ENCODE measurements at regions not wholly inside any gene's neighbourhood (a gene's known extent, or its start where the extent isn't known, plus 50 kb on each side); places are given as distances from the start of the nearest gene placed in this dataset.

GRCh38 chr13:22696433-22696832 is 484.3 kb upstream of the SGCG start:
- Histone ChIP-seq H3K36me3 (ENCODE audit: low read depth) (no peaks in the 10 kb centered on the region), H3K4me1 (ENCODE audit: insufficient read depth, poor library complexity, severe bottlenecking) (no peaks in the 10 kb centered on the region), H3K27me3 (ENCODE audit: insufficient read depth, poor library complexity, severe bottlenecking) (no peaks in the 10 kb centered on the region), H3K27ac (ENCODE audit: poor library complexity, severe bottlenecking) (no peak overlapping the region), H3K4me3 (ENCODE audit: severe bottlenecking) (no peak overlapping the region), H3K9me3 (ENCODE audit: severe bottlenecking) (peaks cover 2% of the 10 kb centered on the region)
- TF ChIP-seq, protein P1, sequence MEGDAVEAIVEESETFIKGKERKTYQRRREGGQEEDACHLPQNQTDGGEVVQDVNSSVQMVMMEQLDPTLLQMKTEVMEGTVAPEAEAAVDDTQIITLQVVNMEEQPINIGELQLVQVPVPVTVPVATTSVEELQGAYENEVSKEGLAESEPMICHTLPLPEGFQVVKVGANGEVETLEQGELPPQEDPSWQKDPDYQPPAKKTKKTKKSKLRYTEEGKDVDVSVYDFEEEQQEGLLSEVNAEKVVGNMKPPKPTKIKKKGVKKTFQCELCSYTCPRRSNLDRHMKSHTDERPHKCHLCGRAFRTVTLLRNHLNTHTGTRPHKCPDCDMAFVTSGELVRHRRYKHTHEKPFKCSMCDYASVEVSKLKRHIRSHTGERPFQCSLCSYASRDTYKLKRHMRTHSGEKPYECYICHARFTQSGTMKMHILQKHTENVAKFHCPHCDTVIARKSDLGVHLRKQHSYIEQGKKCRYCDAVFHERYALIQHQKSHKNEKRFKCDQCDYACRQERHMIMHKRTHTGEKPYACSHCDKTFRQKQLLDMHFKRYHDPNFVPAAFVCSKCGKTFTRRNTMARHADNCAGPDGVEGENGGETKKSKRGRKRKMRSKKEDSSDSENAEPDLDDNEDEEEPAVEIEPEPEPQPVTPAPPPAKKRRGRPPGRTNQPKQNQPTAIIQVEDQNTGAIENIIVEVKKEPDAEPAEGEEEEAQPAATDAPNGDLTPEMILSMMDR (IDR thresholded peaks at IDR 0.05; ENCODE audit: poor library complexity, severe bottlenecking), result no peak
- ATAC-seq (ENCODE audit: low read depth) (no peak), DNase-seq (ENCODE audit: low spot score) (no peak)

GRCh38 chr13:22698467-22698866 is 482.3 kb upstream of the SGCG start:
- H3K27me3 ChIP-seq (ENCODE audit: insufficient read depth, poor library complexity, severe bottlenecking), result no peaks in the 10 kb centered on the region
- ATAC-seq (ENCODE audit: low read depth), result no peak
- no peaks in the 10 kb centered on the region for H3K36me3 ChIP-seq (ENCODE audit: low read depth)
- no peak overlapping the region for H3K27ac ChIP-seq (ENCODE audit: poor library complexity, severe bottlenecking)
- no peak overlapping the region for H3K4me3 ChIP-seq (ENCODE audit: severe bottlenecking)
- TF ChIP-seq, protein P1 (IDR thresholded peaks at IDR 0.05; ENCODE audit: poor library complexity, severe bottlenecking), result no peak
- H3K4me1 ChIP-seq (ENCODE audit: insufficient read depth, poor library complexity, severe bottlenecking), result no peaks in the 10 kb centered on the region
- DNase-seq (ENCODE audit: low spot score), result no peak
- peaks cover 2% of the 10 kb centered on the region for H3K9me3 ChIP-seq (ENCODE audit: severe bottlenecking)

DNA sequence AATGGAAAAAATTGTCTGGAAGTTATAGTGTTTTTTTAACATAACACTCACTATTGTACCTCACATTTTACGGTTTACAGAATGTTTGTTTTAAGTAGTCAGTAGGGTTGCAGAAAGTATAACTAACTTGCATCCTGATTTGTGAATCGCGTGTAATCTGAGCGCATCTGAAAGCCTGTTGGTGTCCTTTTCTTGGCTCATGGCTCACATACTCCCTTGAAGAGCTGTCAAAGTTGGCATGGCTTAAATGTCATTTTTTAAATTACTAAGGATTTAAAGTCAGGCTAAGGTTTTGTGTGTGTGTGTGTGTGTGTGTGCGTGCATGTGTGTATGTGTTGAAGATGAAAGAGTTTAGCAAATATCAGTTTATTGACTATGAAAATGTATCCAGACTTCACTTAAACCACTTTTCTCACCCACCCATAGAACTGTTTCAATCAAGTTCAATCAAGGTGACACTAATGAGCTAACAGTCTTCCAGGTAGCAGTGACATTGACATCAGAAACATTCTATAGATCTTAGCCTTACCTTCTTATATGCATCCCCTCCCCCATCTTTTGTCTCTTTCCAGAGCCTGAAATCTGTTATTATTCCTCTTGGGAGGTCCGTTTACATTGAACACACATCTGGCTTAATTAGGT is 480.4 kb upstream of the SGCG start:
- no peak overlapping the region for H3K4me3 ChIP-seq (ENCODE audit: severe bottlenecking)
- no peaks in the 10 kb centered on the region for H3K36me3 ChIP-seq (ENCODE audit: low read depth)
- H3K9me3 ChIP-seq (ENCODE audit: severe bottlenecking), result no peaks in the 10 kb centered on the region
- DNase-seq (ENCODE audit: low spot score), result no peak
- no peak overlapping the region for H3K27ac ChIP-seq (ENCODE audit: poor library complexity, severe bottlenecking)
- no peaks in the 10 kb centered on the region for H3K4me1 ChIP-seq (ENCODE audit: insufficient read depth, poor library complexity, severe bottlenecking)
- TF ChIP-seq, protein P1 (IDR thresholded peaks at IDR 0.05; ENCODE audit: poor library complexity, severe bottlenecking), result no peak
- no peak for ATAC-seq (ENCODE audit: low read depth)
- no peaks in the 10 kb centered on the region for H3K27me3 ChIP-seq (ENCODE audit: insufficient read depth, poor library complexity, severe bottlenecking)

- Histone ChIP-seq H3K36me3 (ENCODE audit: low read depth) (no peaks in the 10 kb centered on the region), H3K4me1 (ENCODE audit: insufficient read depth, poor library complexity, severe bottlenecking) (no peaks in the 10 kb centered on the region), H3K27me3 (ENCODE audit: insufficient read depth, poor library complexity, severe bottlenecking) (no peaks in the 10 kb centered on the region), H3K4me3 (ENCODE audit: severe bottlenecking) (no peak overlapping the region), H3K9me3 (ENCODE audit: severe bottlenecking) (no peaks in the 10 kb centered on the region), H3K27ac (ENCODE audit: poor library complexity, severe bottlenecking) (no peak overlapping the region)
- ATAC-seq (ENCODE audit: low read depth) (peak; percentile 53; the same call in 2 of the 3 replicates), DNase-seq (ENCODE audit: low spot score) (no peak)
- TF ChIP-seq, protein P1 (IDR thresholded peaks at IDR 0.05; ENCODE audit: poor library complexity, severe bottlenecking), result no peak
Observed at GRCh38 chr13:22703601-22704209, 477.1 kb upstream of the SGCG start.

DNA sequence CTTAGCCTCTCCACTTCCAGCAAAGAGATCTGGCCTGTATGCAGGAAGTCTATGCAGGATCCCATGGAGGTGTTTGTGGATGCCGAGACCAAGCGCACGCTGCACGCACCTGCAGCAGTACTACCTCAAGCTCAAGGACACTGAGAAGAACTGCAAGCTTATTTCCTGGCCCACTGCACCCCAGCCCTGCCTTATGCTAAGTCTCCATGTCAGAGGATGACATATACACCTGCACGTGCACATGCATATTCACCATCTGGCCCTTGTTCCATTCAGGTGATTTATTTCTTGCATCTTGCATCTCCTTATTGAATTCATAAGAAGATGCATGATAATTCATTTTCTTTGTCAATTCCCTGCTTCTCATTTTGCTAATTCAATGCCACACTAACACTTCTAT is 472.8 kb upstream of the SGCG start:
- TF ChIP-seq, protein P1 (IDR thresholded peaks at IDR 0.05; ENCODE audit: poor library complexity, severe bottlenecking), result no peak
- H3K4me3 ChIP-seq (ENCODE audit: severe bottlenecking), result no peak overlapping the region
- no peak overlapping the region for H3K27ac ChIP-seq (ENCODE audit: poor library complexity, severe bottlenecking)
- H3K9me3 ChIP-seq (ENCODE audit: severe bottlenecking), result no peaks in the 10 kb centered on the region
- no peaks in the 10 kb centered on the region for H3K4me1 ChIP-seq (ENCODE audit: insufficient read depth, poor library complexity, severe bottlenecking)
- H3K36me3 ChIP-seq (ENCODE audit: low read depth), result no peaks in the 10 kb centered on the region
- H3K27me3 ChIP-seq (ENCODE audit: insufficient read depth, poor library complexity, severe bottlenecking), result peaks cover 6% of the 10 kb centered on the region
- ATAC-seq (ENCODE audit: low read depth) (no peak), DNase-seq (ENCODE audit: low spot score) (no peak)
